HG02571 (cell line): ENCODE measurements at regions not wholly inside any gene's neighbourhood (a gene's known extent, or its start where the extent isn't known, plus 50 kb on each side); places are given as distances from the start of the nearest gene placed in this dataset.
"Not testable (repeated sequence)": the region's sequence is repeated elsewhere in the genome, so short reads cannot be mapped to it uniquely, and the experiment has no call there.

Experiments
- ATAC-seq: cut with Tn5 transposase; IDR thresholded peaks from one replicate; pipeline ENCODE4 v1.9.1; 2021; ENCODE audit warnings: mild to moderate bottlenecking, moderate library complexity; ENCODE audit not compliant: unreplicated experiment

DNA sequence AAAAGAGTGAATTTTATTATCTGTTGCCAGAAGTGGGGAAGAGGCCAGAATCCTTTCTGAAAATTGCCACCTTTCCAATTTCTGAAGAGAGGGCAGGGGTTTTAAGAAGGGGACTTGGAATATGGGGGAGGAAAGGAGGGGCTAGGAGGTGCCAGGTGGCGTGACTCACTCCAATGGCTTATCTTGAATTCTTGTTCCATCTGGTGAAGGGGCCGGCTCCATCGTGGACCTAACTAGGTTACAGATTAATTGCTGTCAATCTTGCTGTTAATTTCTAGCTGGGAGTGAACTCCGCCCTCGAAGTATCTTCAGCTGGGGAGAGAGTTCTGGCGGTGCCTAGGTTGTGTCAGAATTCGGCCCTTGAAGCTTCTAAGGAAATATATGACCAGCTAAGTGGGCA, 138.7 kb downstream of the YTHDC2 start:
- ATAC-seq, result no peak

GRCh38 chr5:113654828-113655227, 141.3 kb downstream of the YTHDC2 start:
- no peak for ATAC-seq

DNA sequence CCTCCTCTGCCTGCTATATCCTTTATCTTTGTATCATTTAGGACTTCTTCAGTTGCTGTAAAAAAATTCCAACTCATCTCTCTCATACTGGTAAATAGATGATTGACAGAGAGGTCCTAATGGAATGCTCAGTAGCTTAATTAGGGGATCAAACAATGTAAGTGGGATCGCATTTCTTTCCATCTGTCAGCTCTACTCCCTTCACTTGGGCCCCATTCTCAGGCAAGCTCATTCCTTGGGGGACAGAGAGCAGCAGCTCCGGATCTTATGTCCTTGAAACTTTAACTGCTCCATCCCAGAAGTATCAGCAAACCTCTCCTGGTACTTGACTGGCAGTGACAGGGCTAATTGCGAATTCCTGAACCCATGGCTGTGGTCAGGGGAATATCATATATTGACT, 146.7 kb downstream of the YTHDC2 start:
- ATAC-seq, result no peak

- ATAC-seq, result no peak
Observed at GRCh38 chr5:113660706-113661250, 147.3 kb downstream of the YTHDC2 start.

GRCh38 chr5:113663879-113664541, 150.5 kb downstream of the YTHDC2 start:
- ATAC-seq, result no peak

DNA sequence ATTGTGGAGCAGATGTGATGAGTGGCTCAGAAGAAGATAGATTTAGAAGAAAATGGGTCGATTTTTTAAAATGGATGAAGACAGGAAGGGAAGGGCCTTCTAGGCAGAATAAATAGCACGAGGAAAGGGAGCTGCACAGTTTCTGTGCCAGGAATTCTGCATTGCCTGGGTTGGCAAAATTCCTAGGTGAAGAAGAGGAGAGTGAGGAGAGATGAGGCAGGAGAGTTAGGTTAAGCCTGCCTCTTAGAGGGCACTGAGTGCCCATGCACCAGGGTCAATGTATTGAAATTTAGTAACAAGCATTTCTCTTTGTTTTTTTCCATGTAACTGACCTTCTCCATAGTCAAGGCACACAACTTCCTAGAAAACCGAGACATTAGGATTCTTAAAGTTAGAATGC, 159.5 kb downstream of the YTHDC2 start:
- ATAC-seq, result no peak

- no peak for ATAC-seq
Observed at GRCh38 chr5:113675166-113675565, 161.7 kb downstream of the YTHDC2 start.

- ATAC-seq, result no peak
Observed at GRCh38 chr5:113678202-113678601, 164.7 kb downstream of the YTHDC2 start.

DNA sequence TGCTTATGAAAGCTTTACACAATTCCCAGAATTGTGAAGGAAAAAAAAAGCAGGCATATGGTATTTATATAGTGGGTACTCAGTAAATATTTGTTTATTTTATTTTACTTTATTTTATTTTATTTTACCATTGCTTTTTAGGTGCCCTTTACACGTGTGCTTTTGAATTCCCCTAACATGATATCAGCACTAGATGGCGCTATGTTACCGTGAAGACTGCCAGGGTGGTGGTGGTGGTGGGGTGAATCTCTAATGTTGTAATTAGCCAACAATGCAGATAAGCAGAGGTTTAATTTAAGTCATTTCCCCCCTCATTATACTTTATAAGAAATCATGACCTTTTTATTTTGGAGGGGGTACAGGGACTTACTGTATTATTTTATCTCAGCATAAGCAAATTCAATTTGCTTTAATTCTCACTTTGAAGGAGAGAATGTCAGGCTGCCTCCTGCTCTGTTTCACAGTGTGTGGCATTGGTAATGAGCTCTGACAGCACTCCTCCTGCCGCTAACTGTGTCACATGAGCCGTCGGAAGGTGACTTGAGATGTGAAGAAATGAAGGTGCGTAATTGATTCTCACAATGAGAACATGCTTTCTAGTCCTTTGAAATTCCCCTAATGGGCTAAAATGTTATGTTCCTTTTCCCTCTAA, 165.6 kb downstream of the YTHDC2 start:
- peak; percentile 66 for ATAC-seq

GRCh38 chr5:113680534-113680933, 167.0 kb downstream of the YTHDC2 start:
- ATAC-seq, result no peak

DNA sequence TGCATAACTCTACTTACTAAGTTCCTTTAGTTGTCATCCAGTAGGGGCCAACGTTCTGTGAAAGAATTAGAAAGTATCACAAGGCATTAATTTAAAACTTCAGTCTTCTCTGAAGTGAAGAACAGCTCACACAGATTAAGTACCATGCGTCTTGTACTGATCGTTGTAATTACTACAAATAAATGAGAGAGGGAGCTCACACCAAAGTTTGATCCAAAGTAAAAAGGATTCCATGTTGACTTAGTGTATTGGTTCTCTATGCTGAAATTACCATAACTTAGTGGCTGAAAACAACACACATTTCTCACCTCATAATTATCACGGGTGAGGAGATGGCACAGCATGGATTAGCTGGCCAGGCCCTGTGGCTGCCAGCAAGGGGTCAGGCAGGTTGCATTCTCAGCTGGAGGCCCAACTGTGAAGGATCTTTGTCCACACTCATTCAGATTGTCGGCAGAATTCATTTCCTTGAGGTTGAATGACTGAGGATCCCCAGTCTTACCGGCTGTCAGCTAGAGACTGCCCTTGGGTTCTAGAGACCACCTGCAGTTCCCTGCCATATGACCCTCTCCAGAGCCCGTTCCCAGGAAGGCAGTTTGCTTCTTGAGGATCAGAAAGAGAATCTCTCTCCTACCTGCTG, 169.1 kb downstream of the YTHDC2 start:
- ATAC-seq, result no peak

- no peak for ATAC-seq
Observed at GRCh38 chr5:113683211-113683610, 169.7 kb downstream of the YTHDC2 start.

GRCh38 chr5:113686599-113686998, 173.1 kb downstream of the YTHDC2 start:
- ATAC-seq, result no peak

GRCh38 chr5:113689647-113690046, 176.2 kb downstream of the YTHDC2 start:
- ATAC-seq, result no peak

DNA sequence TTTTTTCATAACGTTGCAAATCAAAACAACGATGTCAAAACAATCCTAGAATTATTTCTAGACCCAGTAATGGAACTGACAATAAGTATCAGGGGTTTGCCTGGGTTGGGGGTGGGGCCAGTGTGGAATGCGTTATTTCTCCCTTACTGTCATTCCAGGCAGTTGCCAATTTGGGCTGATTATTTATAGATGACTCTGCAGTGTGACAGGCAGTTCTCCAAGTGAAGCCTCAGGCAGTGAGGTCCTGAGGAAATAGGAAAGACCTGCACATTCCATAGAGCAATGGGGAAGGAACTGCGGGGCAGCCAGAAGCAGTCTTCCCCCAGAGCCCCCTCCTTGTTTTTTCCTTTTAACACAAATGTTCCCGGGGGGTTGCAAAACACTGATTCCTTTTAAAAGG, 179.0 kb downstream of the YTHDC2 start:
- ATAC-seq, result no peak

GRCh38 chr5:113692891-113693457, 179.5 kb downstream of the YTHDC2 start:
- no peak for ATAC-seq

DNA sequence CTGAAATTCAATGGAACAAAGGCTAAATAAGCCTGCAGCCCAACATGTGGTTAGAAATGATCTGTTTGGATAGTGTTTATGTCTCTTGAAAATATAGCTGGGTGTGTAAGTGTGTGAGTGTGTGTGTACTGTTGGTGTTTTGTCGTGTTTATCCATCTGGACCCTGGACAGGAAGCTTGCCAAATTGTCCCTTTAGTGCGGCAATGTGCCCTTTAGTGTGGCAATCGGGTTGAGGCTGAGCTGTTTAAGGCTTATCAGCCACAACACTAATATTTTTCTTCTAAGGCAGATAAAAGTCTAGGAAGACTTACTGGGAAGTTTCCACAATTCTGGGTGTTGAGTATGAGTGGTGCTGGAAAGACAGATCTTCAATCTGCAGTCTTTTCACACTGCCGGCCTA, 180.2 kb downstream of the YTHDC2 start:
- ATAC-seq, result no peak

- ATAC-seq, result no peak
Observed at GRCh38 chr5:113694576-113694975, 181.1 kb downstream of the YTHDC2 start.

DNA sequence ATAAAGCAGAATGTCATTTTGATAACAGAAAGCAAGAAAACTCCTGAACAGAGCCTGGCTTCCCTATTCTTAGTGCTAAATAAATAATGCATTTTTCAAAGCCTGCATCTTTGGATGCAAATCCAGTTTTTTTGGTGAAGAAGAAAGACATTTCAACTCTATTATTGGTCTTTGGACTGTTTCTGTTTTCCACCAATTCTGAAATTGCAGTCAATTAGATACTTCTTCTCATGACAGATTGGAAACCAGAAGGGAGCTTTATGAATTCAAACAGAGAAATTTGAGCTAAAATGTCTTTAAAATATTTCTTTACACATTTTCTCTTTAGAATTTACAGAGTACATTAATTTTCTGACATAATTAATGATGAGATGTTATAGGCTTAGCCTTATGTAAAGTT, 189.8 kb downstream of the YTHDC2 start:
- ATAC-seq, result no peak

DNA sequence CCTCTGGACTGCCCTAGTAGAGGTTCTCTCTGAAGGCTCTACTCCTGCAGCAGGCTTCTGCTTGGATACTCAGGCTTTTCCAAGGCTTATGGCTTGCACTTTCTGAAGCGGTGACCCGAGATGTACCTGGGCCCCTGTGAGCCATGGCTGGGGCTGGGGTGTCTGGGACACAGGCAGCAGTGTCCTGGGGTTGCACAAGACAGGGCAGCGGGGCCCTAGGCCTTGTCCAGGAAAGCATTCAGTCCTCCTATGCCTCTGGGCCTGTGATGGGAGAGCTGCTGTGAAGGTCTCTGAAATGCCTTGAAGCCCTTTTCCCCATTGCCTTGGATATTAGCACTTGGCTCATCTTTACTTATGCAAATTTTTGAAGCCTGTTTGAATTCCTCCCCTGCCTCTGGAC, 192.2 kb downstream of the YTHDC2 start:
- no peak for ATAC-seq

GRCh38 chr5:113713051-113713450, 199.6 kb downstream of the YTHDC2 start:
- ATAC-seq, result no peak

- not testable (repeated sequence) for ATAC-seq
Observed at GRCh38 chr5:113715921-113716320, 202.4 kb downstream of the YTHDC2 start.
